ENCODE measurements at regions not wholly inside any gene's neighbourhood (a gene's known extent, or its start where the extent isn't known, plus 50 kb on each side); places are given as distances from the start of the nearest gene placed in this dataset.
A peak's percentile ranks its signal among the peaks of the same experiment; 100 is the strongest.

- no peak for DNase-seq (ENCODE audit: low read depth)
- H3K4me3 ChIP-seq (ENCODE audit: control insufficient read depth, low read depth, low read length) = no peak overlapping the region
- no peak for TF ChIP-seq CTCF (conservative IDR thresholded peaks at IDR 0.05; ENCODE audit: control insufficient read depth, insufficient read depth, low read depth, low read length)
Measured at GRCh38 chr2:41958775-41959174, 89.0 kb upstream of the PKDCC start.

GRCh38 chr2:41959760-41960159 is 88.1 kb upstream of the PKDCC start:
- no peak overlapping the region for H3K4me3 ChIP-seq (ENCODE audit: control insufficient read depth, low read depth, low read length)
- DNase-seq (ENCODE audit: low read depth) = no peak
- TF ChIP-seq CTCF (conservative IDR thresholded peaks at IDR 0.05; ENCODE audit: control insufficient read depth, insufficient read depth, low read depth, low read length) = no peak

- no peak overlapping the region for H3K4me3 ChIP-seq (ENCODE audit: control insufficient read depth, low read depth, low read length)
- TF ChIP-seq CTCF (conservative IDR thresholded peaks at IDR 0.05; ENCODE audit: control insufficient read depth, insufficient read depth, low read depth, low read length) = no peak
- DNase-seq (ENCODE audit: low read depth) = no peak
Measured at GRCh38 chr2:41962922-41963622, 84.7 kb upstream of the PKDCC start.

DNA sequence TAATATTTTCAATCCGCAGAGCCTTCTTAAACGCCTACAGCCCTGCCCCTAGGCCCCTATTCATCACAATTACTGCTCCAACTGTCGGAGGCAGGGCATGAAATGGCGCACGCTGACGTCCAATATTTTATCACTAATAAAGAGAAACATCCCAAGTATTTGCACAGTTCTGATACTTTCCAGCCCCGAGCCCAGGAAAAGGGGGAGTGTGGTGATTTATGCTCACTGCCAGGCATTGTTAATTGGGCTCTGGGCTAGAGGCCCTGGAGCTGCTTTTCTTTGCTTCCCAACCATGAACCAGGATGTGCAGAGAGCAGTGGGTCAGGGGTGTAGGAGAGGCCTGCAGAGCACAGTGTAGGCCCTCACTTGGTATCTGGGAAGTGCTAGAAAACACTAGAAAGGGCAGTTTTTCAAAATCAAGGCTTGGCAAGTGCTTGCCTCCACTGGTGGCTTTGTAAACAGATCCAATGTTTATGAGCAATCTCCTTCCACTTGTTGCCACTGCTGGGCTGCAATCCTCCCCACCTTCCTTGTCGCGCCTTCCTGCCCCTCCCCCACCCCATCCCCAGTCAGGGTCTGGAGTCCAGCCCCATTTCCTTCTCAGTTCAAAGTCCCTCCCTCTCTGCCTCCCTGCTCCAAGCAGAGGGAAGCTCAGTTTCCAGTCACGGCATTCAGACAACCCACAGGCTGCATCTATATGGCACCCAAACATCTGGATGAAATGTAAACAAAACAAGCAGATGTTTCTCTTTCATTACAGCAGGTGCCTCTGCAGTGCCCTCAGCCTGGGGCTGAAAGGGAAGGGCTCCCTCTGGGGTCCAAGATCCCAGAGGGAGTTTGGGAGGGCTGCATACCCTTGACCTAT is 83.9 kb upstream of the PKDCC start:
- DNase-seq (ENCODE audit: low read depth) = peak; percentile 52
- no peak for TF ChIP-seq CTCF (conservative IDR thresholded peaks at IDR 0.05; ENCODE audit: control insufficient read depth, insufficient read depth, low read depth, low read length)

GRCh38 chr2:41965173-41965908 is 82.5 kb upstream of the PKDCC start:
- DNase-seq (ENCODE audit: low read depth) = no peak
- no peak for TF ChIP-seq CTCF (conservative IDR thresholded peaks at IDR 0.05; ENCODE audit: control insufficient read depth, insufficient read depth, low read depth, low read length)

More for the DNA sequence above, 83.9 kb upstream of the PKDCC start:
- no peak overlapping the region for H3K4me3 ChIP-seq (ENCODE audit: control insufficient read depth, low read depth, low read length)

DNA sequence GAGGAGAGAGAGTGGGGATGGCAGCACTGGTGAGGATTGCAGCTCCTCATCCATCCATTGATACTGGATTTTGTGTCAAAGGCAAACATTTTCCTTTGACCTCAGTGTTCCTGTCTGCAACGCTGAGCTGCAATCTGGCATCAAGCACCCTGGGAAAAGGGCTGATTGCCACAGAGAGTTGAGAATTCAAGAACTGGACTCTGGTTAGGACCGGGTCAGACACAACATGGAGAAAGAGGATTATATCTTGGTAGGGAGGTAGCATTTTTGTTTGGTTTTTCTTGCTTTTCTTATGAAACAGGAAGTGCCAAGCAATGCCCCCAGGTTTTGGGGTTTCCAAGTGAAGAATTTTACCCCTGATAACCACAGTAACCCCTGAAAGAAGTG is 81.9 kb upstream of the PKDCC start:
- TF ChIP-seq CTCF (conservative IDR thresholded peaks at IDR 0.05; ENCODE audit: control insufficient read depth, insufficient read depth, low read depth, low read length) = no peak
- peak; percentile 76 for DNase-seq (ENCODE audit: low read depth)
- H3K4me3 ChIP-seq (ENCODE audit: control insufficient read depth, low read depth, low read length) = no peak overlapping the region

More at GRCh38 chr2:41965173-41965908, 82.5 kb upstream of the PKDCC start:
- no peak overlapping the region for H3K4me3 ChIP-seq (ENCODE audit: control insufficient read depth, low read depth, low read length)

Measured in fibroblast of mammary gland (primary cell).